22Rv1 (cell line): ENCODE measurements at regions not wholly inside any gene's neighbourhood (a gene's known extent, or its start where the extent isn't known, plus 50 kb on each side); places are given as distances from the start of the nearest gene placed in this dataset.

ENCODE experiments used
- H3K27ac ChIP-seq: fragments of 450-650 bp; 2 replicates; pipeline ENCODE4 v1.5.1; 2017
- ZFX ChIP-seq: fragments of 450-650 bp; IDR thresholded peaks from 2 replicates; pipeline ENCODE4 v1.6.1; 2017; ENCODE audit warnings: antibody characterized with exemption, borderline replicate concordance
- TF ChIP-seq, protein P1 (sequence below): fragments of 450-650 bp; IDR thresholded peaks from 2 replicates; pipeline ENCODE4 v1.5.1; 2017; ENCODE audit warnings: mild to moderate bottlenecking

DNA sequence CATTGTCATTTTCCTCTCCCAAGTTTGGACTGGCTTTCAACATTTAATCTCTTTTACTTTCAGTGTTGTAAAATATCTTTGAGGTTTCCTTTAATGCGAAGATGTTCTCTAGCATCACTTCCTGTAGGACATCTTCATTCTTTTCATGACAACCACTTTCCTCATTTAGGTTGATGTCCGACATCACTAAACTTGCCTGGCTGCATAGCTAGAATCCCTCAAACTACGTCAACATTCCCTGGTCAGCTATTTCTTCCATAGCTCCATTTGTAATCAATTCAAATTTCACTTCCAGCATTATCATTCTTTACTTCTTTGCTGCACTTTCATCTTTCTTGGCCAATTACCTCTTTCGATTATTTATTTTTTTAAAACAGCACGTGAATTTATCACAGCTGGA lies 198.6 kb upstream of the EMCN start:
- TF ChIP-seq ZFX: no peak
- TF ChIP-seq, protein P1, sequence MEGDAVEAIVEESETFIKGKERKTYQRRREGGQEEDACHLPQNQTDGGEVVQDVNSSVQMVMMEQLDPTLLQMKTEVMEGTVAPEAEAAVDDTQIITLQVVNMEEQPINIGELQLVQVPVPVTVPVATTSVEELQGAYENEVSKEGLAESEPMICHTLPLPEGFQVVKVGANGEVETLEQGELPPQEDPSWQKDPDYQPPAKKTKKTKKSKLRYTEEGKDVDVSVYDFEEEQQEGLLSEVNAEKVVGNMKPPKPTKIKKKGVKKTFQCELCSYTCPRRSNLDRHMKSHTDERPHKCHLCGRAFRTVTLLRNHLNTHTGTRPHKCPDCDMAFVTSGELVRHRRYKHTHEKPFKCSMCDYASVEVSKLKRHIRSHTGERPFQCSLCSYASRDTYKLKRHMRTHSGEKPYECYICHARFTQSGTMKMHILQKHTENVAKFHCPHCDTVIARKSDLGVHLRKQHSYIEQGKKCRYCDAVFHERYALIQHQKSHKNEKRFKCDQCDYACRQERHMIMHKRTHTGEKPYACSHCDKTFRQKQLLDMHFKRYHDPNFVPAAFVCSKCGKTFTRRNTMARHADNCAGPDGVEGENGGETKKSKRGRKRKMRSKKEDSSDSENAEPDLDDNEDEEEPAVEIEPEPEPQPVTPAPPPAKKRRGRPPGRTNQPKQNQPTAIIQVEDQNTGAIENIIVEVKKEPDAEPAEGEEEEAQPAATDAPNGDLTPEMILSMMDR: no peak
- H3K27ac ChIP-seq: no peak overlapping the region

- no peak for TF ChIP-seq ZFX
- TF ChIP-seq, protein P1: no peak
- no peak overlapping the region for H3K27ac ChIP-seq
Observed at GRCh38 chr4:100708776-100709175, 191.0 kb upstream of the EMCN start.

GRCh38 chr4:100707786-100708185 lies 190.0 kb upstream of the EMCN start:
- no peak overlapping the region for H3K27ac ChIP-seq
- TF ChIP-seq, protein P1: no peak
- TF ChIP-seq ZFX: no peak

- TF ChIP-seq, protein P1: no peak
- no peak overlapping the region for H3K27ac ChIP-seq
Observed at GRCh38 chr4:100696531-100696930, 178.7 kb upstream of the EMCN start.

GRCh38 chr4:100695871-100696270 lies 178.0 kb upstream of the EMCN start:
- H3K27ac ChIP-seq: no peak overlapping the region
- TF ChIP-seq, protein P1: no peak
- TF ChIP-seq ZFX: no peak

DNA sequence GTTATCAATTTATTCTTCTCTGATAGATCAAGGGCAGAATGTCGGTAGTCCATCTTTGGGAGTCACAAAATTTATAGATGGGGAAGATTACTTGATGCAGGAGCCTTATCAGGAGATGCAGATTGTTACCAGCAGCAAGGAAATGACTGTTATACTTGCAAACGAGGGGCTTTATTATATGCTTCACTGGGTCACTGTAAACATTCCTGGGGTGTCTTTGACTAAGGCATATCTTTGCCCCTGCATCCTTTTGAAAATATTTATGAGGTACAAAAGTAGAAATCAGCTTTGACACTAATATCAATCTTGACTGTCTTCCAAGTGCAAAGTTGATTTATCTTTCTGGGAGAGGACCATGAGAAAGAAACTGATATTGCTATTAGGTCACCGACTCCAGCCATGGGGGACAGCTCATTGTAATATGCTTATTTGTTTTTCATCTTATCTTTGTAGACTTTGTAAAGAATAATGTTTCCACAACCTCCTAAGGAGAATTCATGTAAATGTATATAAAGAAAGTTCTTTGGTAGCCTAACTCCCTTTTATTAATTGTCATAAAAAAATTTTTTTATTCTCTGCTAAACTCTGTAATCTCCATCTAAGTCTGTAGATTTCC lies 177.3 kb upstream of the EMCN start:
- no peak for TF ChIP-seq ZFX
- TF ChIP-seq, protein P1: no peak
- H3K27ac ChIP-seq: no peak overlapping the region

DNA sequence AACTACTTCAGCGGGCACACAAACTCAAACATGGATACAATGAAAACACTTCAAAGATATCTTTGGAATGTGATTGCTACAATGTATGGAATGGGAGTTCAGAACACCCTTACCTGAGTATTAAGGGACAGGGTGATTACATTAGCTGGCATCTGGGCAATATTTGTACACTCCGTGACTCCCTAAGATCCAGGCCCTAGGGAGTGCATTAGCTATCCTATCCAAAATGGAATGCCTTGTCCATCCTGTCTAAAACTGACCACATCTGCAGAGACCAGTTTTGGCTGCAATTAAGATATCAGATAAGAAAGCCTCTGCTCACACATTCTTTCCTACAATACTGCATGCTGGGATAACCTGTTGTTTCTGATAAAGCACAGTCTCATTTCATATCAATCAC lies 176.6 kb upstream of the EMCN start:
- TF ChIP-seq ZFX: no peak
- TF ChIP-seq, protein P1: no peak
- no peak overlapping the region for H3K27ac ChIP-seq
